ENCODE measurements at regions not wholly inside any gene's neighbourhood (a gene's known extent, or its start where the extent isn't known, plus 50 kb on each side); places are given as distances from the start of the nearest gene placed in this dataset.

DNA sequence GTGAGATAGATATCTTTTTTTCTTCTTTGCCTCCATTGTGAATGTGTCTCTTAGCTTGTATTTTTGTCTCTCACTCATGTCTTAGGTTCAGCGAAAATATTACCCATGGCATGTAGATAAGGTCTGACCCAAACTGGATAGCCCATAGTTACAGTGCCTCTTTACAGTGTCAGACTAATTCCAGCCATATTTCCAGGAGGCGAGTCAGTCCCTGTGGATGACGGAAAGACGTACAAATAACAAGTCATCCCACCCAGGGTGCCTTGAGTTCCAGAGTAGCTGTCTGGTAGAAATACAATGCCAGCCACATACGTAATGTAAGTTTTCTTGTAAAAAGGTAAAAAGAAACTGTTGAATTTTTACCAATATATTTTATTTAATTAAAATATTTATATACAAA, 157.3 kb downstream of the ZNF281 start:
- TF ChIP-seq, protein P1, sequence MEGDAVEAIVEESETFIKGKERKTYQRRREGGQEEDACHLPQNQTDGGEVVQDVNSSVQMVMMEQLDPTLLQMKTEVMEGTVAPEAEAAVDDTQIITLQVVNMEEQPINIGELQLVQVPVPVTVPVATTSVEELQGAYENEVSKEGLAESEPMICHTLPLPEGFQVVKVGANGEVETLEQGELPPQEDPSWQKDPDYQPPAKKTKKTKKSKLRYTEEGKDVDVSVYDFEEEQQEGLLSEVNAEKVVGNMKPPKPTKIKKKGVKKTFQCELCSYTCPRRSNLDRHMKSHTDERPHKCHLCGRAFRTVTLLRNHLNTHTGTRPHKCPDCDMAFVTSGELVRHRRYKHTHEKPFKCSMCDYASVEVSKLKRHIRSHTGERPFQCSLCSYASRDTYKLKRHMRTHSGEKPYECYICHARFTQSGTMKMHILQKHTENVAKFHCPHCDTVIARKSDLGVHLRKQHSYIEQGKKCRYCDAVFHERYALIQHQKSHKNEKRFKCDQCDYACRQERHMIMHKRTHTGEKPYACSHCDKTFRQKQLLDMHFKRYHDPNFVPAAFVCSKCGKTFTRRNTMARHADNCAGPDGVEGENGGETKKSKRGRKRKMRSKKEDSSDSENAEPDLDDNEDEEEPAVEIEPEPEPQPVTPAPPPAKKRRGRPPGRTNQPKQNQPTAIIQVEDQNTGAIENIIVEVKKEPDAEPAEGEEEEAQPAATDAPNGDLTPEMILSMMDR (IDR thresholded peaks at IDR 0.05; ENCODE audit: low read depth, low read length, missing input control), result no peak
- TF ChIP-seq TAF1 (conservative IDR thresholded peaks at IDR 0.05), result no peak

Data from liver (tissue), 3 donors.